Neural crest cell (in vitro differentiated cells): ENCODE measurements at regions not wholly inside any gene's neighbourhood (a gene's known extent, or its start where the extent isn't known, plus 50 kb on each side); places are given as distances from the start of the nearest gene placed in this dataset.

Experiments used
- DNase-seq: peaks from one replicate; pipeline ENCODE4 v3.0.0; 2021; ENCODE audit warnings: low read depth, mixed read lengths, low spot score
- H3K27ac Mint-ChIP-seq: one replicate; pipeline ENCODE4 v1.8.0; 2021; ENCODE audit warnings: mild to moderate bottlenecking, mixed read lengths; ENCODE audit not compliant: unreplicated experiment
- H3K27me3 Mint-ChIP-seq: 2 replicates; pipeline ENCODE4 v1.8.0; 2021; ENCODE audit warnings: low read depth, mild to moderate bottlenecking, mixed read lengths
- H3K36me3 Mint-ChIP-seq: 2 replicates; pipeline ENCODE4 v1.8.0; 2021; ENCODE audit warnings: low read depth, mild to moderate bottlenecking, mixed read lengths
- H3K4me1 Mint-ChIP-seq: 2 replicates; pipeline ENCODE4 v1.8.0; 2021; ENCODE audit warnings: mixed read lengths
- H3K4me3 Mint-ChIP-seq: one replicate; pipeline ENCODE4 v1.8.0; 2021; ENCODE audit warnings: mild to moderate bottlenecking, mixed read lengths
- H3K9me3 Mint-ChIP-seq: 2 replicates; pipeline ENCODE4 v1.8.0; 2021; ENCODE audit warnings: mixed read lengths
- TF ChIP-seq, protein P1 (sequence below): fragments of 200-600 bp; sonication (generic); conservative IDR thresholded peaks from 2 replicates; pipeline ENCODE4 v1.5.0; 2021; ENCODE audit warnings: antibody characterized with exemption, mild to moderate bottlenecking

GRCh38 chr14:88992011-88992410 is 167.6 kb downstream of the TTC8 start:
- no peaks in the 10 kb centered on the region for H3K36me3 Mint-ChIP-seq
- TF ChIP-seq, protein P1, sequence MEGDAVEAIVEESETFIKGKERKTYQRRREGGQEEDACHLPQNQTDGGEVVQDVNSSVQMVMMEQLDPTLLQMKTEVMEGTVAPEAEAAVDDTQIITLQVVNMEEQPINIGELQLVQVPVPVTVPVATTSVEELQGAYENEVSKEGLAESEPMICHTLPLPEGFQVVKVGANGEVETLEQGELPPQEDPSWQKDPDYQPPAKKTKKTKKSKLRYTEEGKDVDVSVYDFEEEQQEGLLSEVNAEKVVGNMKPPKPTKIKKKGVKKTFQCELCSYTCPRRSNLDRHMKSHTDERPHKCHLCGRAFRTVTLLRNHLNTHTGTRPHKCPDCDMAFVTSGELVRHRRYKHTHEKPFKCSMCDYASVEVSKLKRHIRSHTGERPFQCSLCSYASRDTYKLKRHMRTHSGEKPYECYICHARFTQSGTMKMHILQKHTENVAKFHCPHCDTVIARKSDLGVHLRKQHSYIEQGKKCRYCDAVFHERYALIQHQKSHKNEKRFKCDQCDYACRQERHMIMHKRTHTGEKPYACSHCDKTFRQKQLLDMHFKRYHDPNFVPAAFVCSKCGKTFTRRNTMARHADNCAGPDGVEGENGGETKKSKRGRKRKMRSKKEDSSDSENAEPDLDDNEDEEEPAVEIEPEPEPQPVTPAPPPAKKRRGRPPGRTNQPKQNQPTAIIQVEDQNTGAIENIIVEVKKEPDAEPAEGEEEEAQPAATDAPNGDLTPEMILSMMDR: no peak
- H3K4me3 Mint-ChIP-seq: no peak overlapping the region
- H3K9me3 Mint-ChIP-seq: peaks cover 5% of the 10 kb centered on the region
- peaks cover 23% of the 10 kb centered on the region for H3K27me3 Mint-ChIP-seq
- H3K4me1 Mint-ChIP-seq: no peaks in the 10 kb centered on the region
- H3K27ac Mint-ChIP-seq: no peak overlapping the region
- DNase-seq: no peak

GRCh38 chr14:88993946-88994345 is 169.5 kb downstream of the TTC8 start:
- no peak for DNase-seq
- TF ChIP-seq, protein P1: no peak
- Mint-ChIP-seq H3K4me1 (no peaks in the 10 kb centered on the region), H3K27me3 (peaks cover 23% of the 10 kb centered on the region), H3K4me3 (no peak overlapping the region), H3K27ac (no peak overlapping the region), H3K9me3 (peaks cover 2% of the 10 kb centered on the region), H3K36me3 (no peaks in the 10 kb centered on the region)

- peaks cover 18% of the 10 kb centered on the region for H3K27me3 Mint-ChIP-seq
- peaks cover 2% of the 10 kb centered on the region for H3K9me3 Mint-ChIP-seq
- H3K4me1 Mint-ChIP-seq: no peaks in the 10 kb centered on the region
- TF ChIP-seq, protein P1: no peak
- H3K36me3 Mint-ChIP-seq: no peaks in the 10 kb centered on the region
- no peak for DNase-seq
- H3K27ac Mint-ChIP-seq: no peak overlapping the region
- no peak overlapping the region for H3K4me3 Mint-ChIP-seq
Measured at GRCh38 chr14:88995437-88996198, 171.2 kb downstream of the TTC8 start.

GRCh38 chr14:88998027-88998426 is 173.6 kb downstream of the TTC8 start:
- Mint-ChIP-seq H3K4me3 (no peak overlapping the region), H3K4me1 (no peaks in the 10 kb centered on the region), H3K36me3 (no peaks in the 10 kb centered on the region), H3K9me3 (no peaks in the 10 kb centered on the region), H3K27me3 (peaks cover 14% of the 10 kb centered on the region), H3K27ac (no peak overlapping the region)
- TF ChIP-seq, protein P1: no peak
- no peak for DNase-seq

GRCh38 chr14:88999137-88999536 is 174.7 kb downstream of the TTC8 start:
- no peak for DNase-seq
- H3K36me3 Mint-ChIP-seq: no peaks in the 10 kb centered on the region
- H3K4me3 Mint-ChIP-seq: no peak overlapping the region
- H3K27ac Mint-ChIP-seq: no peak overlapping the region
- H3K27me3 Mint-ChIP-seq: peaks cover 14% of the 10 kb centered on the region
- TF ChIP-seq, protein P1: no peak
- H3K9me3 Mint-ChIP-seq: no peaks in the 10 kb centered on the region
- H3K4me1 Mint-ChIP-seq: no peaks in the 10 kb centered on the region
